GM19025 (cell line): ENCODE measurements at regions not wholly inside any gene's neighbourhood (a gene's known extent, or its start where the extent isn't known, plus 50 kb on each side); places are given as distances from the start of the nearest gene placed in this dataset.
"Not testable (repeated sequence)": the region's sequence is repeated elsewhere in the genome, so short reads cannot be mapped to it uniquely, and the experiment has no call there.

Experiments
- ATAC-seq: cut with Tn5 transposase; IDR thresholded peaks from one replicate; pipeline ENCODE4 v1.9.1; 2021; ENCODE audit warnings: mild to moderate bottlenecking, low read depth, moderate library complexity; ENCODE audit not compliant: unreplicated experiment

GRCh38 chr3:88282528-88283241 lies 132.9 kb downstream of the C3orf38 start:
- ATAC-seq = no peak

GRCh38 chr3:88283242-88283592 lies 133.5 kb downstream of the C3orf38 start:
- no peak for ATAC-seq

GRCh38 chr3:88291486-88291885 lies 141.7 kb downstream of the C3orf38 start:
- ATAC-seq = no peak

GRCh38 chr3:88298189-88298588 lies 148.4 kb downstream of the C3orf38 start:
- ATAC-seq = no peak

- no peak for ATAC-seq
Measured at GRCh38 chr3:88301273-88301995, 151.7 kb downstream of the C3orf38 start.

GRCh38 chr3:88301996-88302393 lies 152.2 kb downstream of the C3orf38 start:
- no peak for ATAC-seq

- ATAC-seq = not testable (repeated sequence)
Measured at GRCh38 chr3:88303331-88303904, 153.7 kb downstream of the C3orf38 start.

- ATAC-seq = no peak
Measured at GRCh38 chr3:88307666-88308065, 157.9 kb downstream of the C3orf38 start.

GRCh38 chr3:88311826-88312225 lies 162.1 kb downstream of the C3orf38 start:
- no peak for ATAC-seq

- ATAC-seq = no peak
Measured at GRCh38 chr3:88312256-88312655, 162.5 kb downstream of the C3orf38 start.

GRCh38 chr3:88318067-88318466 lies 168.3 kb downstream of the C3orf38 start:
- ATAC-seq = no peak

GRCh38 chr3:88321363-88322050 lies 171.7 kb downstream of the C3orf38 start:
- ATAC-seq = no peak

GRCh38 chr3:88324788-88325187 lies 175.0 kb downstream of the C3orf38 start:
- ATAC-seq = no peak

GRCh38 chr3:88334187-88334868 lies 184.6 kb downstream of the C3orf38 start:
- ATAC-seq = no peak

- ATAC-seq = no peak
Measured at GRCh38 chr3:88336894-88337293, 187.1 kb downstream of the C3orf38 start.

GRCh38 chr3:88343264-88343663 lies 193.5 kb downstream of the C3orf38 start:
- no peak for ATAC-seq

- ATAC-seq = no peak
Measured at GRCh38 chr3:88346643-88347042, 196.9 kb downstream of the C3orf38 start.

GRCh38 chr3:88362428-88362827 lies 212.7 kb downstream of the C3orf38 start:
- ATAC-seq = no peak

- no peak for ATAC-seq
Measured at GRCh38 chr3:88364926-88365325, 215.2 kb downstream of the C3orf38 start.

- no peak for ATAC-seq
Measured at GRCh38 chr3:88369337-88369736, 219.6 kb downstream of the C3orf38 start.

- ATAC-seq = no peak
Measured at GRCh38 chr3:88369767-88370166, 220.0 kb downstream of the C3orf38 start.
